ENCODE measurements at regions not wholly inside any gene's neighbourhood (a gene's known extent, or its start where the extent isn't known, plus 50 kb on each side); places are given as distances from the start of the nearest gene placed in this dataset.

- TF ChIP-seq CTCF (IDR thresholded peaks at IDR 0.05; ENCODE audit: control extremely low read depth in 1 of 3, insufficient read depth in 1 of 3, low read depth in 1 of 3, low read length in 3 of 3) (no peak), EGR1 (IDR thresholded peaks at IDR 0.05; ENCODE audit: borderline replicate concordance, low read depth, low read length) (no peak), GTF2F1 (IDR thresholded peaks at IDR 0.05; ENCODE audit: borderline replicate concordance, low read depth, low read length) (no peak), EP300 (IDR thresholded peaks at IDR 0.05; ENCODE audit: borderline replicate concordance in 1 of 2, low read depth in 2 of 2, low read length in 2 of 2) (no peak)
These were observed 1331.6 kb upstream of the SORCS1 start for GRCh38 chr10:108496106-108496505.
